ENCODE measurements at regions not wholly inside any gene's neighbourhood (a gene's known extent, or its start where the extent isn't known, plus 50 kb on each side); places are given as distances from the start of the nearest gene placed in this dataset.
"Not testable (repeated sequence)": the region's sequence is repeated elsewhere in the genome, so short reads cannot be mapped to it uniquely, and the experiment has no call there.

DNA sequence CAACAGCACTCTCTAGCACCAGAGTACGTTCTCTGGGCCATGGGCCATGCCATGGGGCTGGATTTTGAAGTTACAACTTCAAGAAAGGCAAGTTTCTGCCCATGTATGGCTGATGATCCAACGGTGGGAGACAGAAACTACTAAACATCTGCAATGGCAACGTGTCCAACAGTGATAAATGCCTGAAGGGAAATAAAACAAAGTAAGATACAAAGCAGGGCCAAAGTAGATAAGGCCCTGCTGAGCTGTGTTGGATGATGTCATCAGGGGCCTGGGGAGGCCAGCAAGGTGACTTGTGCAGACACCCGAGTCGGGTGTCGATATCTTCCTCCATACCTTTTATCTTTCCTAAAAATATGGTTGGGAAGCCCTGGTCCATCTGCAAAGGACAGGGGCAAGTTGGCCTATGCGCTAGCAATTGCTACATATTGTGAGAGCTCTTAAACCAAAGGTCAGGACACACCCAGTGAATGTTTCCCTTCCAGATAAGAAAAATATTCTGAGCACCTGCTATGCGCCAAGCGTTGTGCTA, 487.2 kb downstream of the MN1 start:
- Histone ChIP-seq H3K9me3 (ENCODE audit: control insufficient read depth, insufficient read depth, low read length) (no peaks in the 10 kb centered on the region), H3K4me1 (ENCODE audit: insufficient read depth, low read length) (peaks cover 31% of the 10 kb centered on the region), H3K36me3 (ENCODE audit: insufficient read depth, low read length) (no peaks in the 10 kb centered on the region), H3K9ac (ENCODE audit: low read depth, low read length) (no peak overlapping the region)

DNA sequence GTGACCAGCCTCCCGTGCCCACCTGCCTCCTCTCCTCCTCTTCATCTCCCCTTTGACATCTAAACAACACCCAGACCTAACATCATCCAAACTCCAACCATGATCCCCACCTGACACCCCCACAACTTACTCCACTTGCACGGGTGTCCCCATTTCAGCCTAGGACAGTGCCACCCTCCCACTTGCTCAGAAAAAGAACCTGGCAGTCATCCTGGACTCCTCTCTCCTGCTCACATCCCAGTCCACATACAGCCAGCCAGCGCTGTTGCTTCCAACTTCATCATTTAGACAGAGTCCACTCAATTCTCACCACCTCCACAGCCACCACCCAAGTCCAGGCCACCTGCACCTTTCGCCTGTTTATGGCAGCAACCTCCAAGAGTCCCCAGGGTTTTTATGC, 485.7 kb downstream of the MN1 start:
- Histone ChIP-seq H3K36me3 (ENCODE audit: insufficient read depth, low read length) (no peaks in the 10 kb centered on the region), H3K9me3 (ENCODE audit: control insufficient read depth, insufficient read depth, low read length) (no peaks in the 10 kb centered on the region), H3K9ac (ENCODE audit: low read depth, low read length) (no peak overlapping the region), H3K4me1 (ENCODE audit: insufficient read depth, low read length) (peaks cover 28% of the 10 kb centered on the region)

DNA sequence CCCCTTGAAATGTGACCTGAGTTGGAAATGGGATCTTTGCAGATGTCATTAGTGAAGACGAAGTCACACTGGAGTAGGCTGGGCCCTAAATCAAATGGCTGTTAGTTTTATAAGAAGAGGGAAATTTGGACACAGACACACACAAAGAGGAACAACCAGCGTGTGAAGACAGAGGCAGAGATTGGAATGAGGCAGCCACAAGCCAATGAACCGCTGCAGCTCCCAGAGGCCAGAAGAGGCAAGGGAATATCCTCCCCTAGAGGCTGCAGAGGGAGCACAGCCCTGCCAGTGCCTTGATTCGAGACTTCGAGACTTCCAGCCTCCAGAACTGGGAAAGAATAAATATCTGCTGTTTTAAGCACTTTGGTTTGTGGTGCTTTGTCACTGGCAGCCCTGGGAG, 484.5 kb downstream of the MN1 start:
- Histone ChIP-seq H3K4me1 (ENCODE audit: insufficient read depth, low read length) (peaks cover 23% of the 10 kb centered on the region), H3K9me3 (ENCODE audit: control insufficient read depth, insufficient read depth, low read length) (no peaks in the 10 kb centered on the region), H3K36me3 (ENCODE audit: insufficient read depth, low read length) (no peaks in the 10 kb centered on the region), H3K9ac (ENCODE audit: low read depth, low read length) (no peak overlapping the region)

DNA sequence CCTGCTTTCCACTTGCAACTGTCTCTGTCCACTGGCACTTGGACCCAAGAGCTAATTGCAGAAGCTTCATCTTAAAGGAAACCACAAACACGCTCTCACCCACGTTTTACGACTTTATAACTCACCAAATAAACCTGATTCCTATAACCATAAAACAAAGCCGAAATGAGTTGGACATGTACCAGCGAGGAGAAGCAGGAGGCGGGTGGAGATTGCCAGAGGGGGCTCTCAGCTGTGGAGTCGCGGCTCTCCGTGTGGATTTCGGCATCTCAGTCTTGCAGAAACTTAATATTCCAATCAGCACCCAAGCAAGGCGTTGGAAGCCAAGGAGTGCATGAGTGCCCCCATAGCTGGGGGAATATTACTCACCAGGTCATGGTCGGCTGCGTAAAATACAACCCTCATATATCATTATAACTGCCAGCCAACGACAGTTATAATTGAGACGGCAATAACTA, 483.6 kb downstream of the MN1 start:
- Histone ChIP-seq H3K4me1 (ENCODE audit: insufficient read depth, low read length) (peaks cover 15% of the 10 kb centered on the region), H3K9ac (ENCODE audit: low read depth, low read length) (no peak overlapping the region), H3K36me3 (ENCODE audit: insufficient read depth, low read length) (no peaks in the 10 kb centered on the region), H3K9me3 (ENCODE audit: control insufficient read depth, insufficient read depth, low read length) (no peaks in the 10 kb centered on the region)

DNA sequence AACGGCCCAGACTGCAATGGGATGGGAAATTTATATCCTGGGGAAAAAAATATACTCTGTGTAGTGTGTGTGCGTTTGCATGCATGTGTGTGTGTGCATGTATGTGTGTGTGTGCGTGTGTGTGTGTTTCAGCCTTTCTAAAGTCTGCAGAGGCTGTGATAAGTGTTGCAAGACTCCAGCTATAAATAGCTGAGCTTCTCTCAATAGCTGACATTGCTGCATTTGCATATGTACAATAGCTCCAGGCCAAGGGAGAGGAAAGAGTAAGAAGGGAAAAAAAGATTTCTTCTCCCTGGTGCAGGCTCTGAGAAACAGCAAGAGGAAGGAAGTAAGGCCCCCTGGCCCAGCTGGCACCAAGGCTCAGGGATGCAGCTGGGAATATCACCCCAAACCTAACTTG, 483.0 kb downstream of the MN1 start:
- Histone ChIP-seq H3K4me1 (ENCODE audit: insufficient read depth, low read length) (peaks cover 13% of the 10 kb centered on the region; the same call in 1 of the 2 replicates), H3K9me3 (ENCODE audit: control insufficient read depth, insufficient read depth, low read length) (no peaks in the 10 kb centered on the region), H3K36me3 (ENCODE audit: insufficient read depth, low read length) (no peaks in the 10 kb centered on the region)

DNA sequence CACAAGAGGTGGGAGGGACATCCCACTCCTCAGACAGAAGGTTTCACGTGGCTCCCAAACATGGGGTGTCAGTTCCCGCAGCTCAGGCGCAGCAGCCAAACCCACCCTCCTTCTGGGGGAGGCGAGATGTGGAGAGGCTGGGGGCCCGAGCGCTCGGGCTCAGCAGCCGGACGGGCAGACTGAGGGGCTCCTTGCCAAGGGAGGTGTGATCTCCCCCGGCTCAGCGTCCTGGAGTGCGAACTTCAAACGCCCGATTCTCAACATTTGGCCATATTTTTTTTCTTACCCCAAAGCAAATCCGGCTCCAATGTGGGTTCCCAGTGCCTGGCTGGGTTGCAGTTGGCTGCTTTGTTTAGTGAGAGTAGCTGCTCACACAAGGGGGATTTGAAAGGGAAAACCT, 477.9 kb downstream of the MN1 start:
- H3K9me3 ChIP-seq (ENCODE audit: control insufficient read depth, insufficient read depth, low read length): no peaks in the 10 kb centered on the region
- H3K36me3 ChIP-seq (ENCODE audit: insufficient read depth, low read length): no peaks in the 10 kb centered on the region
- H3K9ac ChIP-seq (ENCODE audit: low read depth, low read length): no peak overlapping the region
- peaks cover 6% of the 10 kb centered on the region; the same call in 1 of the 2 replicates for H3K4me1 ChIP-seq (ENCODE audit: insufficient read depth, low read length)

More for the DNA sequence above, 483.0 kb downstream of the MN1 start:
- no peak overlapping the region for H3K9ac ChIP-seq (ENCODE audit: low read depth, low read length)

DNA sequence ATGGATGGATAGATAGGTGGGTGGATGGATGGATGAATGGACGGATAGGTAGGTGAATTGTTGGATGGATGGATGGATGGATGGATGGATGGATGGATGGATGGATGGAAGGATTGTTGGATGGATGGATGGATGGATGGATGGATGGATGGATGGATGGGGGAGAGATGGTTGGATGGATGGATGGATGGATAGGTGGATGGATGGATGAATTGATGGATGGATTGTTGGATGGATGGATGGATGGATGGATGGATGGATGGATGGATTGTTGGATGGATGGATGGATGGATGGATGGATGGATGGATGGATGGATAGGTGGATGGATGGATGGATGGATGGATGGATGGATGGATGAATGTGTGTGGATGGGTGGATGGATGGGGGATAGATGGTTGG, 476.6 kb downstream of the MN1 start:
- not testable (repeated sequence) for H3K9me3 ChIP-seq (ENCODE audit: control insufficient read depth, insufficient read depth, low read length); H3K9ac ChIP-seq (ENCODE audit: low read depth, low read length); H3K4me1 ChIP-seq (ENCODE audit: insufficient read depth, low read length); H3K36me3 ChIP-seq (ENCODE audit: insufficient read depth, low read length)

DNA sequence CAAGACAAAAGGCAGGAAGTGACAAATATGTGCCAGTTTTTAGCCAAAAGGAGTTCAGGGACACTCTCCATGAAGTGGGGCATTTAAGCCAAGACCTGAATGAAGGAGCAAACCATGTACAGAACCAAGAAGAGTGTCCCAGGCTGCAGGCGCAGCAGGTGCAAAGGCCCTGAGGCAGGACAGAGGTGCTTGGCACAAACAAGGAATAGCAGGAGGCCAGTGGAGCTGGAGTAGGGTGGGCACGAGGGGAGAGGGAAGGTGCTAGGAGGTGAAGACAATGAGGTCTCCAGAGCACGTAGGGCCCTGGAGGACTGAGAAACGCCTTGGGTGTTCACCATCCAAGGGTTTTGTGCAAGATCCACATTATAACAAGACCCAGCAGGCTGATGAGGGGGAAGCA, 474.1 kb downstream of the MN1 start:
- Histone ChIP-seq H3K4me1 (ENCODE audit: insufficient read depth, low read length) (peaks cover 6% of the 10 kb centered on the region; the same call in 1 of the 2 replicates), H3K36me3 (ENCODE audit: insufficient read depth, low read length) (no peaks in the 10 kb centered on the region), H3K9ac (ENCODE audit: low read depth, low read length) (no peak overlapping the region), H3K9me3 (ENCODE audit: control insufficient read depth, insufficient read depth, low read length) (no peaks in the 10 kb centered on the region)

DNA sequence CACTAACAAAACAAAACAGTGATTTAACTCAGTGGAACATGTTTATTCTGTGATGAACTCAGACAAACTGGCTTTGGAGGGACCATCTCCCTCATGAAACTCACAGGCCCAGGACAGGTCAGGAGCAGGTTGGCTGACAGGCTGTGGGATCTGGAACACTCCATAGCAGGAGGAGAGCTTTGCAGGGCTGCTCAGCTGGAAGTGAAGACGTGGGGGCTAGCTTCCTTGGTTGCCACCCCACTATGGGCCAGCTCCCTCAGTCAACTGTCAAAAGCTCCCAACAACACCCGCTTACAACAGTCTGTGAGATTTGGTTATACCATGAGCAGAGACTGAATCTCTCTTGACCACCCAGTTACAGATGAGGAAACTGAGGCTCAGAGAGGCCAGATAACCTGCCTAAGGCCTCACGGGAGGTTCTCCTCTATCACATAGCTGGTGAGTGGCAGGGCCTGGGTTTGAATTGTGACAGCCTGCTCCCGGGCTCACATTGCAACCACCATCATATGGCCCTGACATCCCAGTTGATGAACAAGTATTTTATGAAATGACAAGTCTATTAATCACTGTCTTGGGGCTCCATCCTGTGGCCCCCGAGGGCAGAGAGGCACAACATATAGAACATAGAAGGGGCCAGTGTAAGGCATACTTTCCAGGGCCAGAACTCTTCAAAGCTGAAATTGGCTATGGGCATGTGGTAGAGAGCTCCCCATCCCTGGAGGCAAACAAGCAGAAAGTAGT, 473.4 kb downstream of the MN1 start:
- H3K36me3 ChIP-seq (ENCODE audit: insufficient read depth, low read length): no peaks in the 10 kb centered on the region
- H3K9me3 ChIP-seq (ENCODE audit: control insufficient read depth, insufficient read depth, low read length): no peaks in the 10 kb centered on the region
- no peak overlapping the region for H3K9ac ChIP-seq (ENCODE audit: low read depth, low read length)
- peaks cover 5% of the 10 kb centered on the region; the same call in 1 of the 2 replicates for H3K4me1 ChIP-seq (ENCODE audit: insufficient read depth, low read length)

DNA sequence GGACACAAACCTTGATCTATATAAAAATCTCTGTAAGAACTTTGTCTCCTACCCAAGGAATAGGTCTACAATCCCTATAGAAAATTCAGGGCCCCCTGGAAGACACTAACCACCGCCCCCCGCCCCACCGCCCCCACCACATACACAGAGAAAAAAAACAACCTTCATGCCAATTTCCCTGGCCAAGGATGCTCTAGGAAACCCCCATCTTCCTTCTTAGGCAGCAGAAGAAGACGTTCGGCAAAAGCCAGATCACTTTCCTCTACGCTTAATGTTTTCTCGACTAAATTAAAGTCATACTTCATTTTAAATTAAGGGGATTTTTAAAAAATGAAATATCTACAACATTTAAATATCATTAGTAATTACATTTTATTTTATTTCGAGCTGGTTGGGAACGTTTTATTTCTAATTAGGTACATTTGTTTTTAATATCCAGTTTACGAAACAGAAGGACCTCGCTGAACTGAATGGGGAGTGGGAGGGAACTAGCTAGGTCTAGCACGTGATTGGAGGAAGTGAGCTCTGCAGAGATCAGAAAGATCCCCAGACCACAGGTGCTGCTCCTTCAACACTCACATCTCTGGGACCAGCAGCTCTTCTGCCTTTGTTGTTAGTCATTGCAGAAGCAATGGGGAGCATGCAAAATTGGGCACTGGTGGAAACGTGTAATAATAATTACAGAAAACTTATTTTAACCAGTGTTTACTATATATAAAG, 472.3 kb downstream of the MN1 start:
- H3K9ac ChIP-seq (ENCODE audit: low read depth, low read length): peak overlapping the region; percentile 26; the same call in 1 of the 2 replicates
- peaks cover 2% of the 10 kb centered on the region; the same call in 1 of the 2 replicates for H3K4me1 ChIP-seq (ENCODE audit: insufficient read depth, low read length)
- H3K36me3 ChIP-seq (ENCODE audit: insufficient read depth, low read length): no peaks in the 10 kb centered on the region
- no peaks in the 10 kb centered on the region for H3K9me3 ChIP-seq (ENCODE audit: control insufficient read depth, insufficient read depth, low read length)

DNA sequence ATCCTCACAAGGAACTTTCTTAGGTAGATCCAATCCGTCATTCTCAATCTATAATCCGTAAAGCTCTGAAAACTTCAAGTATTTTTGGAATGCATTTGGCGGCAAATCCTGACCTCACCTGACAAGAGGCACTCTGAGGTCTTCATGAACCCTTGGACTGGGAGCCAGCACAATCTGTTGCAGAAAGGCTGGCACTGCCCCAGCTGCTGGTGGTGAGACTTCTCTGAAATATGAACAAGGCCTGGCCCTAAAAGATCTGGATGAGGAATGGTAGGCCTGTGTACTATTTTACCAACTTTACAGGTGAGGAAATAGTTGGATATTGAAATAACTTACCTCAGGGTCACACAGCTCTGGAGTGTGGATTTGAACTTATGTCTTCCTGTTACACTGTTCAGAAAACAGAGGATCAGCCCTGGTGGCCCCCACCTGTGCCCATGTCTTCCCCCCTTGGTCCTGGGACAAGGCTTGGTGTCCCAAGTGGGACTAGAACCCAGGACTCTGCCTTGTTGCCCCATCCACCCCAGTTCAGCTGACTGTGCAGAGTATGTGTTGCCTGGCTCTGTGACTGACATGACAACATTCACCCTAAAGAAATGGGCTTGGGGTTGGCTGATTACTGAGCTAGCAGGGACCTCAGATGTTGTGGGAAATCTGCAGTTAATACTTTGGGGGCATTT, 471.4 kb downstream of the MN1 start:
- H3K9ac ChIP-seq (ENCODE audit: low read depth, low read length): no peak overlapping the region
- peaks cover 2% of the 10 kb centered on the region; the same call in 1 of the 2 replicates for H3K4me1 ChIP-seq (ENCODE audit: insufficient read depth, low read length)
- no peaks in the 10 kb centered on the region for H3K36me3 ChIP-seq (ENCODE audit: insufficient read depth, low read length)
- H3K9me3 ChIP-seq (ENCODE audit: control insufficient read depth, insufficient read depth, low read length): no peaks in the 10 kb centered on the region

DNA sequence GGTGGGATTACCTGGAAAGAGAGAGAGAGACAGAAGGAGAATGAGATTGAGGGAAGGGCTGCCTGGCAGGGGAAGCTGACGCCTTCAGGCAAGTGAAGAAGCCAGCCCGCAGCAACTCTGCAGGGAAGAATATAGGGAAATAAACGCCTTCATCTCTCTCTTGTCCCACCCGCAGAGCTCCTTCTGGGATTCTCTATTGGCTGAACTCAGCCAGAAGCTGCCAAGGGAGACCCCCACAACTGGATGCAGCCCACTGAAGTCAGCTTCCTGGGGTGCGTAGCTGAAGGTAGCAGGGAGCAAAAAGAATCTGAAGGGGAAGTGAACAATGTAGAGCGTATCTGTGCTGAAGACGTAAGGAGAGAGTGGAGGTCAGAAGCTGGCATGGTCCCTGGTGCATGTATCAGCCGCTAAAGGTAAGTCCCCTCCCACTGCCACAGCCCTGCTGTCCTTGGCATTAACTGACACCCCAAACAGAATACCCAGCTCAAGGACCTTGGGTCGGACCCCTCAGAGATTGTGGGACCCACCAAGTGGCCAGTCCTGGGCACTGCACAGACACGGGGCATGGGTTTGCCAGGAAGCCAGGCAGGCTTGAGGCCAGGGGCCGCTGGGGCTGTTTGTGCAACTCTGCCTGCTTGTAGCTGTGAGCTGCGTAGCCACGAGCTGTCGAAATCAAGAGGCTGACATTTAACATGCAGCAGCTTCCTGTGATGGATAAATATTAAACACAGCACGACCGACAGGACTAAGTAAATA, 469.9 kb downstream of the MN1 start:
- H3K9me3 ChIP-seq (ENCODE audit: control insufficient read depth, insufficient read depth, low read length): no peaks in the 10 kb centered on the region
- H3K36me3 ChIP-seq (ENCODE audit: insufficient read depth, low read length): no peaks in the 10 kb centered on the region
- H3K9ac ChIP-seq (ENCODE audit: low read depth, low read length): peak overlapping the region; percentile 12; the same call in 1 of the 2 replicates
- peaks cover 2% of the 10 kb centered on the region; the same call in 1 of the 2 replicates for H3K4me1 ChIP-seq (ENCODE audit: insufficient read depth, low read length)

DNA sequence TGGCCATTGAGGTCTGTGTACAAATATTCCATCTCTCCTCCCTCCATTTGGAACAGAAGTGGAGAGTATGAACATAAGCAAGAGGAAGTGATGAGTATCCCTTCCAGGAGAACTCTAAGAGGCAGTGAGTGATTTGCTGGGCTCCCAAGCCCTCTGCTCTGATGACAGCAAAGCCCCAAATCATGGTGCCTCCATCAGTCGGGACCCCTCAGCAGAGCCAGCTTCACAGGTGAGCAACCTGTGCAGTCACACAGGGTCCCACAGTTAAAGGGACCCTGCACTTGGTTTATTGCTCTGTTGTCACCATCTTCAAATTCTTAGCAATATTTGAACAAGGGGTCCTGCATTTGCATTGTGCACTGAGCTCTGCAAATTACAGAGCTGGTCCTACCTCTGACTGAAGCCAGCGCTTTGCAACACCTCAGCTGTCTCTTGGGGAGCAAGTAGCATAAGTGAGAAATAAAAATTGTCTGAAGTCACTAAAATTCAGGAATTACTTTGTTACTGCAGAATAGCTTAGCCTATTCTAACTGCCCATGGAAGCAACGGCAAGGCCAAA, 466.4 kb downstream of the MN1 start:
- no peak overlapping the region for H3K9ac ChIP-seq (ENCODE audit: low read depth, low read length)
- H3K4me1 ChIP-seq (ENCODE audit: insufficient read depth, low read length): peaks cover 2% of the 10 kb centered on the region; the same call in 1 of the 2 replicates
- no peaks in the 10 kb centered on the region for H3K9me3 ChIP-seq (ENCODE audit: control insufficient read depth, insufficient read depth, low read length)
- H3K36me3 ChIP-seq (ENCODE audit: insufficient read depth, low read length): no peaks in the 10 kb centered on the region
